GM12873 (cell line): ENCODE measurements at regions not wholly inside any gene's neighbourhood (a gene's known extent, or its start where the extent isn't known, plus 50 kb on each side); places are given as distances from the start of the nearest gene placed in this dataset.

ENCODE experiments used
- CTCF ChIP-seq: IDR thresholded peaks from 2 replicates; pipeline ENCODE4 v1.5.1; 2012; ENCODE audit warnings: low read depth, mild to moderate bottlenecking, moderate library complexity, low read length, control low read depth; ENCODE audit not compliant: insufficient read depth; ENCODE audit errors: missing control alignments

- TF ChIP-seq CTCF, result no peak
These were observed 223.8 kb upstream of the TMTC4 start for GRCh38 chr13:100898431-100898830.

- TF ChIP-seq CTCF, result no peak
These were observed 221.1 kb upstream of the TMTC4 start for GRCh38 chr13:100895651-100896050.

- TF ChIP-seq CTCF, result no peak
These were observed 218.4 kb upstream of the TMTC4 start for GRCh38 chr13:100892981-100893380.

- TF ChIP-seq CTCF, result no peak
These were observed 216.1 kb upstream of the TMTC4 start for GRCh38 chr13:100890645-100891044.

GRCh38 chr13:100887729-100888151 is 213.1 kb upstream of the TMTC4 start:
- no peak for TF ChIP-seq CTCF

- no peak for TF ChIP-seq CTCF
These were observed 208.9 kb upstream of the TMTC4 start for GRCh38 chr13:100883453-100883852.

- no peak for TF ChIP-seq CTCF
These were observed 206.8 kb upstream of the TMTC4 start for GRCh38 chr13:100881291-100881864.
